Prostate gland (tissue), 2 donors: ENCODE measurements at regions not wholly inside any gene's neighbourhood (a gene's known extent, or its start where the extent isn't known, plus 50 kb on each side); places are given as distances from the start of the nearest gene placed in this dataset.

ENCODE experiments used
- POLR2A ChIP-seq: fragments of 450-650 bp; IDR thresholded peaks from one replicate; pipeline ENCODE4 v1.6.1; 2016; ENCODE audit warnings: antibody characterized with exemption, mild to moderate bottlenecking
- TF ChIP-seq, protein P1 (sequence below), 4 experiments: fragments of 200-600 bp in 2 of 4; fragments of 450-650 bp in 2 of 4; sonication (generic) in 2 of 4; IDR thresholded peaks; 1 replicate in 3 of 4; 2 replicates in 1 of 4; pipeline ENCODE4 v1.5.1; 2016 to 2019; ENCODE audit warnings: antibody characterized with exemption in 4 of 4, mild to moderate bottlenecking in 2 of 4, moderate library complexity in 2 of 4

DNA sequence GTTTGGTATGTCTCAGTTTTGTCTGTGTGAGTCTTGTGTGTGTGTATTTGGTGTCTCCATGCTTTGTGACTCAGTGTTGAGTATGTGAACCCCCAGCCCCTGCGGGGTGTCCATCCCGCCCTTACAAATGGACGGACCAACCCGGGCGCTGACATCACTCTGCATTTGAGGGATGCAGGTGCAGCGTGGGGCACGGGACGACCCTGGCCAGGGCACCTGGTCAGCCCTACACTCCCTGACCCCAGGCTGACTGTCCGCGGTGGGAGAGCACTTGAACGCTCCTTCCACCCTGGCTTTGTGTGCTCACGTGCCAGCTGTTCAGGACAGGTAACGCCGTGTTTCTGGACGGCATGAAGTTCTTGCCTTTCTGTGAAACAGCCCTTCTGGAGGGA lies 369.0 kb downstream of the BRD1 start:
- TF ChIP-seq, protein P1, sequence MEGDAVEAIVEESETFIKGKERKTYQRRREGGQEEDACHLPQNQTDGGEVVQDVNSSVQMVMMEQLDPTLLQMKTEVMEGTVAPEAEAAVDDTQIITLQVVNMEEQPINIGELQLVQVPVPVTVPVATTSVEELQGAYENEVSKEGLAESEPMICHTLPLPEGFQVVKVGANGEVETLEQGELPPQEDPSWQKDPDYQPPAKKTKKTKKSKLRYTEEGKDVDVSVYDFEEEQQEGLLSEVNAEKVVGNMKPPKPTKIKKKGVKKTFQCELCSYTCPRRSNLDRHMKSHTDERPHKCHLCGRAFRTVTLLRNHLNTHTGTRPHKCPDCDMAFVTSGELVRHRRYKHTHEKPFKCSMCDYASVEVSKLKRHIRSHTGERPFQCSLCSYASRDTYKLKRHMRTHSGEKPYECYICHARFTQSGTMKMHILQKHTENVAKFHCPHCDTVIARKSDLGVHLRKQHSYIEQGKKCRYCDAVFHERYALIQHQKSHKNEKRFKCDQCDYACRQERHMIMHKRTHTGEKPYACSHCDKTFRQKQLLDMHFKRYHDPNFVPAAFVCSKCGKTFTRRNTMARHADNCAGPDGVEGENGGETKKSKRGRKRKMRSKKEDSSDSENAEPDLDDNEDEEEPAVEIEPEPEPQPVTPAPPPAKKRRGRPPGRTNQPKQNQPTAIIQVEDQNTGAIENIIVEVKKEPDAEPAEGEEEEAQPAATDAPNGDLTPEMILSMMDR (IDR thresholded peaks at IDR 0.05): no peak
- no peak for TF ChIP-seq POLR2A
